ENCODE measurements at regions not wholly inside any gene's neighbourhood (a gene's known extent, or its start where the extent isn't known, plus 50 kb on each side); places are given as distances from the start of the nearest gene placed in this dataset.

- TF ChIP-seq CTCF (optimal IDR thresholded peaks at IDR 0.05 in 1 of 3, IDR thresholded peaks at IDR 0.05 in 1 of 3, conservative IDR thresholded peaks at IDR 0.05 in 1 of 3; ENCODE audit: extremely low read depth in 1 of 3, insufficient read depth in 2 of 3, low read length in 3 of 3), result no peak
- no peak for TF ChIP-seq EZH2 (IDR thresholded peaks at IDR 0.05; ENCODE audit: low read length)
Observed at GRCh38 chr3:166580561-166580960, 743.3 kb upstream of the BCHE start.

Data from keratinocyte (primary cell).